GM12892 (cell line): ENCODE measurements at regions not wholly inside any gene's neighbourhood (a gene's known extent, or its start where the extent isn't known, plus 50 kb on each side); places are given as distances from the start of the nearest gene placed in this dataset.

ENCODE experiments used
- POLR2AphosphoS5 ChIP-seq: IDR thresholded peaks from 2 replicates; pipeline ENCODE4 v1.6.1; 2011; ENCODE audit warnings: low read depth, low read length, control low read depth
- TAF1 ChIP-seq: IDR thresholded peaks from 2 replicates; pipeline ENCODE4 v1.6.1; 2011; ENCODE audit warnings: low read depth, mild to moderate bottlenecking, control low read depth, low read length, borderline replicate concordance

- no peak for TF ChIP-seq POLR2AphosphoS5
- TF ChIP-seq TAF1, result no peak
Observed at GRCh38 chr11:134670961-134671370, 258.9 kb upstream of the B3GAT1 start.
